ENCODE measurements at regions not wholly inside any gene's neighbourhood (a gene's known extent, or its start where the extent isn't known, plus 50 kb on each side); places are given as distances from the start of the nearest gene placed in this dataset.

- no peaks in the 10 kb centered on the region for H3K4me1 Mint-ChIP-seq
- H3K4me3 Mint-ChIP-seq: no peak overlapping the region
- H3K27me3 Mint-ChIP-seq: peaks cover 57% of the 10 kb centered on the region
- H3K9me3 Mint-ChIP-seq: no peaks in the 10 kb centered on the region
- ATAC-seq (no peak), DNase-seq (no peak)
- peak overlapping the region in 1 of 2 donors; percentile 45 for H3K27ac Mint-ChIP-seq
These were observed 464.0 kb downstream of the BRD1 start for GRCh38 chr22:49363526-49364230.

- Mint-ChIP-seq H3K4me3 (no peak overlapping the region), H3K27ac (no peak overlapping the region), H3K27me3 (peaks cover 57% of the 10 kb centered on the region), H3K9me3 (no peaks in the 10 kb centered on the region), H3K4me1 (no peaks in the 10 kb centered on the region)
- ATAC-seq (no peak), DNase-seq (no peak)
These were observed 465.3 kb downstream of the BRD1 start for GRCh38 chr22:49362211-49362839.

GRCh38 chr22:49361164-49361563 is 466.5 kb downstream of the BRD1 start:
- ATAC-seq (no peak), DNase-seq (no peak)
- no peaks in the 10 kb centered on the region for H3K9me3 Mint-ChIP-seq
- no peak overlapping the region for H3K27ac Mint-ChIP-seq
- peaks cover 59% of the 10 kb centered on the region for H3K27me3 Mint-ChIP-seq
- no peaks in the 10 kb centered on the region for H3K4me1 Mint-ChIP-seq
- no peak overlapping the region for H3K4me3 Mint-ChIP-seq

- Mint-ChIP-seq H3K27me3 (peaks cover 59% of the 10 kb centered on the region), H3K9me3 (no peaks in the 10 kb centered on the region), H3K4me3 (no peak overlapping the region), H3K27ac (no peak overlapping the region), H3K4me1 (no peaks in the 10 kb centered on the region)
- DNase-seq: no peak
- ATAC-seq: no peak
These were observed 466.9 kb downstream of the BRD1 start for GRCh38 chr22:49360746-49361145.

- H3K27me3 Mint-ChIP-seq: peaks cover 71% of the 10 kb centered on the region
- ATAC-seq (no peak), DNase-seq (no peak)
- H3K27ac Mint-ChIP-seq: no peak overlapping the region
- H3K4me1 Mint-ChIP-seq: no peaks in the 10 kb centered on the region
- no peaks in the 10 kb centered on the region for H3K9me3 Mint-ChIP-seq
- no peak overlapping the region for H3K4me3 Mint-ChIP-seq
These were observed 468.6 kb downstream of the BRD1 start for GRCh38 chr22:49359076-49359475.

- H3K27ac Mint-ChIP-seq: no peak overlapping the region
These were observed 469.8 kb downstream of the BRD1 start for GRCh38 chr22:49357661-49358440.

GRCh38 chr22:49356428-49356827 is 471.2 kb downstream of the BRD1 start:
- Mint-ChIP-seq H3K27ac (no peak overlapping the region), H3K27me3 (peaks cover 83% of the 10 kb centered on the region), H3K9me3 (no peaks in the 10 kb centered on the region), H3K4me3 (no peak overlapping the region), H3K4me1 (no peaks in the 10 kb centered on the region)
- DNase-seq (no peak), ATAC-seq (no peak)

More at GRCh38 chr22:49357661-49358440, 469.8 kb downstream of the BRD1 start:
- ATAC-seq (no peak), DNase-seq (no peak)
- no peaks in the 10 kb centered on the region for H3K4me1 Mint-ChIP-seq
- no peak overlapping the region for H3K4me3 Mint-ChIP-seq
- peaks cover 82% of the 10 kb centered on the region for H3K27me3 Mint-ChIP-seq
- H3K9me3 Mint-ChIP-seq: no peaks in the 10 kb centered on the region

GRCh38 chr22:49355211-49355920 is 472.3 kb downstream of the BRD1 start:
- peak overlapping the region; percentile 59 for H3K27ac Mint-ChIP-seq
- no peak overlapping the region for H3K4me3 Mint-ChIP-seq
- H3K4me1 Mint-ChIP-seq: no peaks in the 10 kb centered on the region
- no peak for DNase-seq
- H3K9me3 Mint-ChIP-seq: no peaks in the 10 kb centered on the region
- peaks cover 81% of the 10 kb centered on the region for H3K27me3 Mint-ChIP-seq
- no peak for ATAC-seq

- Mint-ChIP-seq H3K4me1 (no peaks in the 10 kb centered on the region), H3K4me3 (no peak overlapping the region), H3K9me3 (no peaks in the 10 kb centered on the region), H3K27me3 (peaks cover 81% of the 10 kb centered on the region), H3K27ac (peak overlapping the region in 1 of 2 donors; percentile 80)
- DNase-seq (no peak), ATAC-seq (no peak)
These were observed 473.0 kb downstream of the BRD1 start for GRCh38 chr22:49354516-49355210.

- no peak overlapping the region for H3K4me3 Mint-ChIP-seq
- no peaks in the 10 kb centered on the region for H3K4me1 Mint-ChIP-seq
- ATAC-seq (no peak), DNase-seq (no peak)
- H3K27me3 Mint-ChIP-seq: peaks cover 79% of the 10 kb centered on the region
- H3K27ac Mint-ChIP-seq: peak overlapping the region in 1 of 2 donors; percentile 74
- no peaks in the 10 kb centered on the region for H3K9me3 Mint-ChIP-seq
These were observed 474.4 kb downstream of the BRD1 start for GRCh38 chr22:49353235-49353634.

GRCh38 chr22:49352361-49353169 is 475.1 kb downstream of the BRD1 start:
- Mint-ChIP-seq H3K27ac (no peak overlapping the region), H3K27me3 (peaks cover 73% of the 10 kb centered on the region), H3K4me1 (no peaks in the 10 kb centered on the region), H3K9me3 (no peaks in the 10 kb centered on the region), H3K4me3 (no peak overlapping the region)
- no peak for DNase-seq
- ATAC-seq: no peak

- no peaks in the 10 kb centered on the region for H3K9me3 Mint-ChIP-seq
- no peak for ATAC-seq
- H3K4me1 Mint-ChIP-seq: no peaks in the 10 kb centered on the region
- peak overlapping the region in 1 of 2 donors; percentile 44 for H3K27ac Mint-ChIP-seq
- peaks cover 70% of the 10 kb centered on the region for H3K27me3 Mint-ChIP-seq
- DNase-seq: no peak
- H3K4me3 Mint-ChIP-seq: no peak overlapping the region
These were observed 475.9 kb downstream of the BRD1 start for GRCh38 chr22:49351761-49352227.

- Mint-ChIP-seq H3K9me3 (no peaks in the 10 kb centered on the region), H3K4me3 (no peak overlapping the region), H3K4me1 (no peaks in the 10 kb centered on the region), H3K27ac (no peak overlapping the region), H3K27me3 (peaks cover 58% of the 10 kb centered on the region)
- ATAC-seq (no peak), DNase-seq (no peak)
These were observed 477.1 kb downstream of the BRD1 start for GRCh38 chr22:49350441-49351121.

GRCh38 chr22:49349841-49350381 is 477.8 kb downstream of the BRD1 start:
- no peak overlapping the region for H3K27ac Mint-ChIP-seq
- H3K4me3 Mint-ChIP-seq: no peak overlapping the region
- H3K9me3 Mint-ChIP-seq: no peaks in the 10 kb centered on the region
- peaks cover 52% of the 10 kb centered on the region for H3K27me3 Mint-ChIP-seq
- H3K4me1 Mint-ChIP-seq: no peaks in the 10 kb centered on the region
- ATAC-seq: no peak
- no peak for DNase-seq

Measured in stimulated activated naive CD8-positive, alpha-beta T cell treated with anti-CD3 and anti-CD28 coated beads, Interleukin-15, amount 100 ng/mL, for 72 hours (primary cell).